GM18861 (cell line): ENCODE measurements at regions not wholly inside any gene's neighbourhood (a gene's known extent, or its start where the extent isn't known, plus 50 kb on each side); places are given as distances from the start of the nearest gene placed in this dataset.
"Not testable (repeated sequence)": the region's sequence is repeated elsewhere in the genome, so short reads cannot be mapped to it uniquely, and the experiment has no call there.

Source experiments
- ATAC-seq: cut with Tn5 transposase; IDR thresholded peaks from one replicate; pipeline ENCODE4 v1.9.1; 2021; ENCODE audit not compliant: unreplicated experiment

DNA sequence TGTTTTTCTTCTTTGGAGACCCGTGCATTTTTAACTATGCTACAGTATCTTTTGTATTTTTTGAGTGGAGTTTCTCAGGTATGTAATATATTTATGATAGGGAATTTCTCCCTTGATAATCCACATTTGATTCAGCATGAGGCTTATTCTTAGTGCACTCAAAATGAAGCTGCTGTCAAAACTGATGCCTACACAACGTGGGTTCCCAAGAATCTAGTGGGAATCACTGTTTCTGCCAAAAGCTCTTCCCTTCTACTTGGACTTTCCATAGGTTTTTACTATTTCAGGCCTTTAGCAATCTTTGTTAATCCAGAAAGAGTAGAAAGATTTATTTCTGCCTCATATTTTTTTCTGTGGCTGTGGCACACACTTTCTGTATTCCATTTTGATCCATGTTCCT is 1003.7 kb downstream of the SLITRK5 start:
- ATAC-seq, result no peak

- no peak for ATAC-seq
Measured at GRCh38 chr13:88675347-88675996, 1004.3 kb downstream of the SLITRK5 start.

DNA sequence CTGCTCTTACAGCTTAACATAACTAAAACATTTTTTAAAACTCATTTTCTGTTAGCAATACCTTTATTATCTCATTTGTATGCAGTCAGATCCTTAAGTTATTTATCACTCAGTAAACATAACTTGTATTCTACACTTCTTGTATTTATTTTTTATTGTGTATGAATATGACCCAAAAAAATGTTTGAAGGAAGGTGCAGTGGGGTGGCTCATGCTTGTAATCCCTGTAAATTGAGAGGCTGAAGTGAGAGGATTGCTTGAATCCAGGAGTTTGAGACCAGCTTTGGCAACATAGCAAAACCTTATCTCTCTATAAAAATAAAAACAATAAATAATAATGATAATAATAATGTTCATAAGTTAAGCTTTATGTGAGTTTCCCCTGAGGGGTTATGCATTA is 1004.8 kb downstream of the SLITRK5 start:
- ATAC-seq, result no peak

DNA sequence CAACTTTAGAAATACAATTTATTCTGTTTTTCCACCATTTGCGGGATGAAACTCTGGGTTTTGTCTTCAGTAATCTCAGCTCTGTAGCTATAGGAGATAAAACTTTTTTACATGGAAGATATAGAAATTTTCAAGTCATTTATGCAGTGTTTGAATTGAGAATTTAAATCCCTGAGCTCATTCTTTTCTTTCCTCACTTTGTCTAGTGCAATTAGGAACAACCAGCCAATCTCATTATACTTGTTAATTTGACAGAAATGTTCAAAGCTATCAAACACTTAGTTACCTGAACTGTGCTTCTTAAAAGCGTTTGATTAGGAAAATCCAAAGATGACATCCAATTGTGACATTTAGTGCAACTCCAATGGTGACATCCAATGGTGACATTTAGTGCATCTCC is 1014.3 kb downstream of the SLITRK5 start:
- ATAC-seq, result no peak

DNA sequence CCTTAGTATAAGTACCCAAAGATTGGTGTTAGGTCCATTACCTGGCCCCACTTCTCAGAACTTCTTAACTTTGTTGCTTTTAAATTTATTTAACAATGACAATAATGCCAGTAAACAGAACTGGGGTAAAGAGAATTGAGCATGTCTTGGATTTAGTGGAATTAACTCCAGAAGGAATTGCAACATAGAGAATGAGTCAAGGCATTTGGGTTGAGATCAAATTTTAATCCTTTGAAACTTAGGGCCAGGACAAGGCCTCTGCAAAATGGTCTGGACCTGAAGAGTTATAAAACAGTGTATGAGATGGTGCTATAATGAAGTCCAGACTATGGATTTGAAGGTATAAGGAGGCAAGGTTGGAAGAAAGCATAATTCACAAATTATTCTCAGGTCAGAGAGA is 1030.4 kb downstream of the SLITRK5 start:
- ATAC-seq, result no peak

- no peak for ATAC-seq
Measured at GRCh38 chr13:88704600-88705275, 1033.6 kb downstream of the SLITRK5 start.

GRCh38 chr13:88707646-88708045 is 1036.5 kb downstream of the SLITRK5 start:
- ATAC-seq, result no peak

DNA sequence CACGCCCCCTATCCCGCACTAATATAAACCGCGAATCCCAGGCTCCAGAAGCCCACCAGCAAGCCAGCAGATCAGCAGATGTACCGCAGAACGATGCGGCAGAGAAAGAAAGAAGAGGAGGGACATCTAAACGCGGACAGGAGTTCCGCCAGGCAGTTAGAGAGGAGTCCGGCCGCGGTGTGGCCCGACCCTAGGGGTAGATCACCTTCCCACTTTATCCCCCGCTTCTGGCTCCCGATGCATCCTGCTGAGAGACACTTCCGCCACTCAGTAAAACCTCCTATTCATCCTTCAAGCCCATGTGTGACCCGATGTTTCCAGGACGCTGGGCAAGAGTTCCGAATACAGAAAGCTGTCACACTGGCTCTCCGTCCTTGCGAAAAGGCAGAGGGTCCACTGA is 1046.8 kb downstream of the SLITRK5 start:
- no peak for ATAC-seq

DNA sequence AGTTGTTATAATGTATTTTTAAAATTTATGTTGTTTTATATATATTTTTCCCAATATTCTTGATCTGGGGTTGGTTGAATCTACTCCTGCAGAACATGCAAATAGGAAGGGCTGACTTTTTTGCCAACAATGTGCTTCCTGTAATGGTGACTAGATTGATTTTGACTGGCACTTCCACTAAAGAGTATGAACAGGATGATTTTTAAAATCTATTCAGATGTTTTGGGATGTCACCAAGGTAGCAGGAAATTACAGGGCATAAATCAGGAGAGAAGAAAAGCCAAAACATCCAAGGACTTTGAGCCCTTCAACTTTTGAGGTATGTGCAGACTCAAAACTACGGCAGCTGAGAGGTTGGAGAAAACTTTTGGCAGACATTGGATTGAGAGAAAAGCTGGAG is 1047.6 kb downstream of the SLITRK5 start:
- ATAC-seq, result no peak

DNA sequence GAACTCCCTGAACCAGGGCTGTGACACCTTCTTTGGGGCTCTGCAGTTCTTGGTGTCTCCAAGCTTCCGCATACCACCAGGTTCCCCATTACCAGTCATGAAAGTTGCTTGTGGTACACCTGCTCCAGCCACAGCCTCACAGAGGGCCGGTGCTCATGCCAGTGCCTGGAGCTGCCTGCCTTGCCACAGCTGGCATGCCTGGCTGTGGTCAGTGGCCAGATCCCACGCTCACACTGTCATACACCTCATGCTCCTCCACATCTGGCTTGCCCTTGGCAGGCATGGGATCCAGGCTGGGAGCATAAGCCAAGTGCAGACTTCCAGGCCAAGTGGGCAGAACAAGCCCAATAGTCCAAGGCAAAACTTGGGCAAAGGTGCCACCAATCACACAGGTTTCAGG is 1054.9 kb downstream of the SLITRK5 start:
- no peak for ATAC-seq

- not testable (repeated sequence) for ATAC-seq
Measured at GRCh38 chr13:88727236-88727635, 1056.1 kb downstream of the SLITRK5 start.

DNA sequence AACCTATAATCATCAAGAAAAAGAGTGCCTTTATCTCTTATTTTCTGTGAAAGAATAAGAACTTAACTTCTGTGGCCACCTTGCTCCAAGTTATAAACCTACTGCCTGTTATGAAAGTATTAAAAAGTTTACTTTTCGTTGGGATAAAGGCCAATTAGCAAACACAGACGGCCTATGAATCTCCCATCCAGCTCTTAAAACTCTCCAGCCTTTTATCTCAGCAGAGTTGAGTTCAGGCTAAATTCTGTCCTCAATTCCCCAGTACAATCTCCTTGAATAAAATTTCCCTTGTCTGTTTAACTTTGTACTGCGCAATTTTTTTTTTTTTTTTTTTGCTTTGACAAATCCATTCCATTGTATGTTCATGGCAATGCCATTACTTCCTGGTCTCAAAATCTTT is 1058.4 kb downstream of the SLITRK5 start:
- no peak for ATAC-seq

- ATAC-seq, result no peak
Measured at GRCh38 chr13:88736026-88736425, 1064.9 kb downstream of the SLITRK5 start.

DNA sequence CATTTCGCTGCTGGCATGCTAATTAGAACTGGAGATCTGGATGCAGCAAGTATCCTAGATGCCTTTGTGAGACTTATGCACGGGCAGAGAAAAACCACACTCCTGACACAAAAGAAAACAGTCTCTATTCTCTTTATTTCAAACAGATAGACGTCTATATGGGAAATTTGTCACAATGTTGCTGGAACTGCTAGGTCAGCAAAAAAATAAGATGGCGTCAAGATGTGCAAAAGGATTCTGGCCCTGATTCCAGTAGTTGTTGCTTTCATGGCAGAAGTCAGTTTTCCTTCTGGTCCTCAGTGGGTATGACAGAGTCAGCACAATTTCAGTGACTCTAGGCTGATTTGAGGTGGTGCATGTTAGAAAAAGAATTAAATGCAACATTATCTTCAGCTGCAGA is 1068.0 kb downstream of the SLITRK5 start:
- no peak for ATAC-seq

DNA sequence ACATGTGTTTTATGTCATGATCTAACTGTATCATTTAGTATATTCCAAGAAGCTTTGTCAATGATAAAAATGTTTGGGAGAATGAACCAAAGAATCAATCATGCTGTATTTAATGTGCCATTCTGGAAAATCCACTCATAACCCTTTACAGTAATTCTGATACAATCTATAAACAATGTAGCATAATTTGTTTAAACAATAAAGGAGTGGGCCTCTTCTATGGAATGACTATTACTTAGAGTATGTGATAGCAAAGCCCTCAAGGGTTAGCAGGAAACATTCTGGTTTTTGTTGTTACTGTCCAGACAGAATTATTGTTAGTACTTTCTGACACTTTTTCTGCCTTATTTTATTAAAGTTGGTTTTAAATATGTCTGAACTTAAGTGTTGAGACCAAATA is 1073.1 kb downstream of the SLITRK5 start:
- ATAC-seq, result no peak

DNA sequence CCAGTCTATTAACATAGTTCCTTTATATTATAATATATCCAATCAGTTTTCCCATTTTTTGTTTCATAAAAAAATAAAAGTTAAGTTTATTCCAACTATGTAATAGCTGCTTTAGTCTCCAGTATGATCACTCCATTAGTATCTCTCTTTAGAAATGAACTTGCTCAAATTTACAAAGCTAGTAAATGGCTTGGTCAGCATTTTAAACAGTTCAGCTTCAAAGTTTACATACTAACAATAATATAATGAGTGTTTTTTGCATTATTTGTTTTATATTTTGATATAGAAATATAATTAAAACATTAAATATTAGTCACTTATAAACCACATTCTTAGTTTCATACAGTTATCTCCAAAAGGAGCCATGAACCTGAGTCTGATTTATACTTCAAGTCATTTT is 1073.8 kb downstream of the SLITRK5 start:
- no peak for ATAC-seq

DNA sequence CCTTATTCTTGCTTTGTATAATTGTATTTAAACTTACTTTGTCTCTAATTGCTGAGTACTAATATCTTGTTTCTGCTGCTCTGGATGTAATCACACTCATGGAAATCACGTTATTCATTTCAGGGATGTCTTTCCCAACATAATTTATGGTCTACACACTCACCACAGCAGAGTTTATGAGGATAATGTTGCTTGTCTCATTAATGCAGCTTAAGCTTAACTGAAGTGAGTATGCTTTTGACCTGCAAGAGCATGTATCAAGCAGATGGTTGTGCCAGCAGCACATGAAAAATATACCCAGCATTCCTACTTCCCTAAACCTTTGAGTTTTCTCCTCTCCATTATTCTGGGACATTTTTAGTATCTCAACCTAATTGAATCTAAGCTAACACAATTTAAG is 1080.9 kb downstream of the SLITRK5 start:
- ATAC-seq, result no peak

DNA sequence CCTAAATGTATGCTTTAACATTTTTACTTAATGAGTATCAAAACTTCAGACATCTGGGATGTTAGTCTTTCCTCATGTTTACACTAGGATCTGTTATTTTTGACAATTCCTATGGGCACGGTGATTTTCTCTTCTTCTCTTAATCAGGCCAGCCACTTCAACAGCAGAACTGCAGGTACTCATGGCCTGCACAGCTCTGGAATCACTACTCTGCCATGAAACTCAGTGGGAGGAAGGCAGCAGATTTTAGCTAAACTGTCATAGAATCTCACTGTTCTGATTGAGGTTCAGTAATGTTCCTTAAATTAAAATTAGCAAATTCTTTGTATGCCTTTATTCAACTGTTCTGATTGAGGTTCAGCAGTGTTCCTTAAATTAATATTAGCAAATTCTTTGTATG is 1083.0 kb downstream of the SLITRK5 start:
- no peak for ATAC-seq

GRCh38 chr13:88761145-88761544 is 1090.0 kb downstream of the SLITRK5 start:
- ATAC-seq, result no peak

DNA sequence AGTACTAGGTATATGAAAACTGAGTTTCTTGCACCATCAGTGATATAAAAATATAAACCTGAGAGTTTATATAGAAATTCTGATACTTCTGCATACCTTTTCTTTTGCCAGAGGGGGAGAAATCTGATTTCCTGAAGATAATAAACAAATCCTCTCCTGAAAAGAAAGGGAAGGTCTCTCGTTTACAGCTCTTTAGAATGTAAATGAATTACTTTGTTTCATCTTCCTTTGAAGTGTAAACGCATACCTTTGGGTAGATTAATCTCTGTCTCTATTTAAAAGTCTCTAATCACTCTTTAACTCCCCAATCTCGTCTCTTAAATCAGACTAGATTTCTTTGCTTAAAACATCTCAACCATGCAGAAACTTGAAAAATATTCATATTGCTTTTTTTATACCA is 1092.9 kb downstream of the SLITRK5 start:
- no peak for ATAC-seq

GRCh38 chr13:88800505-88800904 is 1129.3 kb downstream of the SLITRK5 start:
- no peak for ATAC-seq

- ATAC-seq, result no peak
Measured at GRCh38 chr13:88801361-88801760, 1130.2 kb downstream of the SLITRK5 start.

- ATAC-seq, result no peak
Measured at GRCh38 chr13:88802886-88803285, 1131.7 kb downstream of the SLITRK5 start.
